ENCODE measurements at regions not wholly inside any gene's neighbourhood (a gene's known extent, or its start where the extent isn't known, plus 50 kb on each side); places are given as distances from the start of the nearest gene placed in this dataset.
A peak's percentile ranks its signal among the peaks of the same experiment; 100 is the strongest.

DNA sequence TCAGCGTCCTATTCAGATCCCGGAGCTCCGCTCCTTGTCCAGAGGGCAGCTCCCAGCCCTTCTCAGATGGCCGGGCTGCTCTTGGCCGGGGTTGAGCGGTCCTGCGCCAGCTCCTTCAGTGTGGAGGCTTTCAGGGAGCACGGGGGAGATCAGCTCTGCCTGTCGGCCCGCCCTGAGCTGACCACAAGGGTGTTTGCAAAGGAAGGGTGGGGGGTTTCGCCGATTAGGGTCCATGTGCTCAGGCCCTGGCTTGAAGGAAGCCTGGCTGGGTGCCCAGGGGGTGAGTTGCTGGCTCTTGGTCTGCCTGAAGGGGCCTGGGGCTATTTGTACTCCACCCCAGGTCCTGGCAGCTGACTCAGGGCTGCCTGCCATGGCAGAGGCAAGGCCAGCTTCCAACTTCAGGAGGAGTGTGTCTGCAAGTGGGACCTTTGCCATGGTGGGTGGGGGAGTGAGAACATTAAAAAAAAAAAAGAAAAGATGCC, 250.1 kb upstream of the KLF4 start:
- peak; percentile 15 for DNase-seq
- dilution Hi-C loops (cut with HindIII; ENCODE audit: low sequenced_read_pairs, unreplicated experiment) (no loop called here), in situ Hi-C loops (cut with MboI; ENCODE audit: low sequenced_read_pairs) (loop anchor here (10.0 to 25.0 kb wide), 4 partner anchors 255 to 852 kb away; partner anchors contain the start of gene KLF4), intact Hi-C loops (cut with micrococcal nuclease) (loop anchor here (5.0 to 10.0 kb wide), 2 partner anchors 318 to 1025 kb away; no protein-coding TSS in a partner anchor)
- ChIA-PET POLR2A (ENCODE audit: unreplicated experiment) (no interaction called here), CTCF (interaction anchor here (0.6 kb wide), 1 partner anchor 265 kb away, joined by 3 read pairs; no protein-coding TSS in a partner anchor)
- H3K79me1 ChIP-seq (ENCODE audit: low read depth in 1 of 2, low read length in 2 of 2), result no peaks in the 10 kb centered on the region; a peak in 1 of 4 replicates
- H2BK20ac ChIP-seq (ENCODE audit: low read depth, low read length), result peak overlapping the region; percentile 73
- BruUV-seq (replicated peaks), result no TSS peak
- H4K5ac ChIP-seq (ENCODE audit: low read depth, low read length), result peak overlapping the region; percentile 43
- H3K4me3 ChIP-seq (ENCODE audit: insufficient read depth, low read depth, low read length), result no peak overlapping the region
- no peak overlapping the region for H3K23ac ChIP-seq (ENCODE audit: low read depth, low read length)
- H3K4ac ChIP-seq (ENCODE audit: low read depth, low read length), result peak overlapping the region; percentile 71
- H3K4me2 ChIP-seq (ENCODE audit: low read depth, low read length), result no peak overlapping the region
- peak overlapping the region; percentile 32 for H2AK9ac ChIP-seq (replicated peaks; ENCODE audit: low read depth, low read length, poor library complexity)
- H3K9me3 ChIP-seq (ENCODE audit: control insufficient read depth, insufficient read depth, low read length), result no peaks in the 10 kb centered on the region
- H2BK15ac ChIP-seq (ENCODE audit: low read depth, low read length), result peak overlapping the region; percentile 72; the same call in 1 of the 3 replicates
- H3K9me1 ChIP-seq (ENCODE audit: insufficient read depth, low read length), result peaks cover 9% of the 10 kb centered on the region
- no peaks in the 10 kb centered on the region for H3K27me3 ChIP-seq (ENCODE audit: control insufficient read depth, insufficient read depth, low read length)
- H3K4me1 ChIP-seq (ENCODE audit: control insufficient read depth, insufficient read depth, low read length), result peaks cover 31% of the 10 kb centered on the region
- H3K14ac ChIP-seq (replicated peaks; ENCODE audit: low read depth, low read length), result peak overlapping the region; percentile 43; the same call in 1 of the 2 replicates
- H4K20me1 ChIP-seq (ENCODE audit: insufficient read depth, low read length), result no peaks in the 10 kb centered on the region
- TF ChIP-seq, protein P1, sequence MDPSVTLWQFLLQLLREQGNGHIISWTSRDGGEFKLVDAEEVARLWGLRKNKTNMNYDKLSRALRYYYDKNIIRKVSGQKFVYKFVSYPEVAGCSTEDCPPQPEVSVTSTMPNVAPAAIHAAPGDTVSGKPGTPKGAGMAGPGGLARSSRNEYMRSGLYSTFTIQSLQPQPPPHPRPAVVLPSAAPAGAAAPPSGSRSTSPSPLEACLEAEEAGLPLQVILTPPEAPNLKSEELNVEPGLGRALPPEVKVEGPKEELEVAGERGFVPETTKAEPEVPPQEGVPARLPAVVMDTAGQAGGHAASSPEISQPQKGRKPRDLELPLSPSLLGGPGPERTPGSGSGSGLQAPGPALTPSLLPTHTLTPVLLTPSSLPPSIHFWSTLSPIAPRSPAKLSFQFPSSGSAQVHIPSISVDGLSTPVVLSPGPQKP (IDR thresholded peaks at IDR 0.05; ENCODE audit: borderline replicate concordance, low read depth, low read length), result no peak
- no peak for TF ChIP-seq MXI1 (IDR thresholded peaks at IDR 0.05; ENCODE audit: borderline replicate concordance, low read depth, low read length)
- no peak for TF ChIP-seq MAFK (IDR thresholded peaks at IDR 0.05; ENCODE audit: low read depth, low read length)
- TF ChIP-seq, protein P2, sequence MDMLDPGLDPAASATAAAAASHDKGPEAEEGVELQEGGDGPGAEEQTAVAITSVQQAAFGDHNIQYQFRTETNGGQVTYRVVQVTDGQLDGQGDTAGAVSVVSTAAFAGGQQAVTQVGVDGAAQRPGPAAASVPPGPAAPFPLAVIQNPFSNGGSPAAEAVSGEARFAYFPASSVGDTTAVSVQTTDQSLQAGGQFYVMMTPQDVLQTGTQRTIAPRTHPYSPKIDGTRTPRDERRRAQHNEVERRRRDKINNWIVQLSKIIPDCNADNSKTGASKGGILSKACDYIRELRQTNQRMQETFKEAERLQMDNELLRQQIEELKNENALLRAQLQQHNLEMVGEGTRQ (IDR thresholded peaks at IDR 0.05; ENCODE audit: low read depth, low read length), result no peak
- TF ChIP-seq MAZ (IDR thresholded peaks at IDR 0.05; ENCODE audit: borderline replicate concordance, low read depth, low read length), result no peak
- no peak for TF ChIP-seq BHLHE40 (IDR thresholded peaks at IDR 0.05; ENCODE audit: low read depth, low read length)
- no peak for TF ChIP-seq RFX5 (IDR thresholded peaks at IDR 0.05; ENCODE audit: low read depth, low read length)
- no peak for TF ChIP-seq SMC3 (IDR thresholded peaks at IDR 0.05; ENCODE audit: low read depth, low read length)
- no peak for TF ChIP-seq RAD21 (IDR thresholded peaks at IDR 0.05; ENCODE audit: low read length)
- no peak for TF ChIP-seq CHD1 (IDR thresholded peaks at IDR 0.05; ENCODE audit: low read depth, low read length)
- no peak for TF ChIP-seq CEBPB (IDR thresholded peaks at IDR 0.05; ENCODE audit: low read depth, low read length)
- peak overlapping the region; percentile 62; the same call in 1 of the 2 replicates for H3K18ac ChIP-seq (ENCODE audit: low read depth, low read length)
- no peaks in the 10 kb centered on the region for H3K36me3 ChIP-seq (ENCODE audit: control insufficient read depth, insufficient read depth, low read length)
- WGBS, 2 experiments (ENCODE audit: extremely low coverage in 2 of 2, insufficient read length in 1 of 2), result 83% methylated on average over 1 of the region's 12 CpGs; no CpG with 5 or more reads in 1 of the 2 experiments
- H2AK5ac ChIP-seq (ENCODE audit: low read depth, low read length), result peak overlapping the region; percentile 76
- H3K27ac ChIP-seq (ENCODE audit: insufficient read depth, low read length), result peak overlapping the region; percentile 15; the same call in 1 of the 2 replicates
- peak overlapping the region; percentile 84 for H2AFZ ChIP-seq (replicated peaks; ENCODE audit: low read length, poor library complexity)
- H3K9ac ChIP-seq (ENCODE audit: low read depth, low read length), result no peak overlapping the region
- H2BK5ac ChIP-seq (ENCODE audit: low read depth, low read length, poor library complexity, severe bottlenecking), result peak overlapping the region; percentile 47
- H4K91ac ChIP-seq (ENCODE audit: insufficient read depth, low read depth, low read length), result peak overlapping the region; percentile 61
- H4K8ac ChIP-seq (ENCODE audit: low read depth in 2 of 2, low read length in 2 of 2), result peak overlapping the region; percentile 33 to 53; a peak in 3 of 4 replicates
- H2BK120ac ChIP-seq (ENCODE audit: low read depth, low read length), result peak overlapping the region; percentile 81
- no peak for ATAC-seq (ENCODE audit: low read depth)
- no peak overlapping the region for H3K56ac ChIP-seq (ENCODE audit: extremely low read depth, insufficient read depth, low read length)
